WTC11 (cell line): ENCODE measurements at regions not wholly inside any gene's neighbourhood (a gene's known extent, or its start where the extent isn't known, plus 50 kb on each side); places are given as distances from the start of the nearest gene placed in this dataset.
"Not testable (repeated sequence)": the region's sequence is repeated elsewhere in the genome, so short reads cannot be mapped to it uniquely, and the experiment has no call there.

Source experiments
- ATAC-seq: fragments of 200-7000 bp; cut with Tn5 transposase; 2 replicates; pipeline ENCODE4 v1.10.0; 2021; ENCODE audit warnings: mild to moderate bottlenecking, moderate library complexity
- CTCF ChIA-PET: fragments of 300-600 bp; sonication (Branson Sonifier 250); formaldehyde crosslinking; loops from one replicate; lab custom pipeline; 2021; ENCODE audit warnings: antibody characterized with exemption; lab: Charles Lee
- POLR2A ChIA-PET: fragments of 350-600 bp; sonication (Branson Sonifier 250); formaldehyde crosslinking; loops from one replicate; lab custom pipeline; 2021; ENCODE audit warnings: antibody characterized with exemption; lab: Charles Lee
- DNase-seq: peaks from one replicate; pipeline ENCODE4 v3.0.0; 2021; ENCODE audit warnings: low spot score
- H3K27ac Mint-ChIP-seq: 2 replicates; pipeline ENCODE4 v1.8.0; 2021; ENCODE audit warnings: mixed read lengths
- H3K27me3 Mint-ChIP-seq: 2 replicates; pipeline ENCODE4 v1.8.0; 2021; ENCODE audit warnings: low read depth, mild to moderate bottlenecking, moderate library complexity, mixed read lengths
- H3K36me3 Mint-ChIP-seq: 2 replicates; pipeline ENCODE4 v1.8.0; 2021; ENCODE audit warnings: mixed read lengths
- H3K4me1 Mint-ChIP-seq: 2 replicates; pipeline ENCODE4 v1.8.0; 2022; ENCODE audit warnings: mixed read lengths
- H3K4me3 Mint-ChIP-seq: 2 replicates; pipeline ENCODE4 v1.8.0; 2021; ENCODE audit warnings: mild to moderate bottlenecking, moderate library complexity, mixed read lengths
- H3K9me3 Mint-ChIP-seq: 2 replicates; pipeline ENCODE4 v1.8.0; 2021; ENCODE audit warnings: mixed read lengths
- ATF1 ChIP-seq: sonication (generic); formaldehyde crosslinking; IDR thresholded peaks from 2 replicates; pipeline ENCODE4 v1.8.1; 2023; ENCODE audit warnings: mild to moderate bottlenecking, moderate library complexity, missing genetic modification reagents
- CDX4 ChIP-seq: fragments of 250-450 bp; sonication (Bioruptor Pico); IDR thresholded peaks from 2 replicates; pipeline ENCODE4 v1.9.0; 2021; ENCODE audit warnings: moderate library complexity, mild to moderate bottlenecking, inconsistent platforms, borderline replicate concordance
- ESRRA ChIP-seq: sonication (generic); formaldehyde crosslinking; IDR thresholded peaks from 2 replicates; pipeline ENCODE4 v1.8.1; 2022; ENCODE audit warnings: mild to moderate bottlenecking, missing genetic modification reagents, borderline replicate concordance
- MAX ChIP-seq: sonication (generic); formaldehyde crosslinking; IDR thresholded peaks from 2 replicates; pipeline ENCODE4 v1.8.0; 2022; ENCODE audit warnings: mild to moderate bottlenecking, missing genetic modification reagents
- NFYB ChIP-seq: sonication (generic); formaldehyde crosslinking; conservative IDR thresholded peaks from 2 replicates; pipeline ENCODE4 v1.8.0; 2022; ENCODE audit warnings: low read depth, missing genetic modification reagents
- SP1 ChIP-seq: sonication (generic); formaldehyde crosslinking; conservative IDR thresholded peaks from 2 replicates; pipeline ENCODE4 v1.8.1; 2022; ENCODE audit warnings: missing genetic modification reagents
- TEAD4 ChIP-seq: sonication (generic); formaldehyde crosslinking; IDR thresholded peaks from 2 replicates; pipeline ENCODE4 v1.8.0; 2022; ENCODE audit warnings: mild to moderate bottlenecking, missing genetic modification reagents
- ZNF219 ChIP-seq: sonication (generic); formaldehyde crosslinking; IDR thresholded peaks from 2 replicates; pipeline ENCODE4 v1.8.0; 2023; ENCODE audit warnings: missing genetic modification reagents, mild to moderate bottlenecking, borderline replicate concordance
- ZNF317 ChIP-seq: sonication (generic); formaldehyde crosslinking; IDR thresholded peaks from 2 replicates; pipeline ENCODE4 v1.8.1; 2023; ENCODE audit warnings: low read depth, mild to moderate bottlenecking, moderate library complexity, missing genetic modification reagents, borderline replicate concordance
- ZSCAN18 ChIP-seq: fragments of 250-450 bp; sonication (Bioruptor Pico); IDR thresholded peaks from 2 replicates; pipeline ENCODE4 v2.1.2; 2022; ENCODE audit warnings: mild to moderate bottlenecking, moderate library complexity
- TF ChIP-seq, protein P1 (sequence below): sonication (generic); formaldehyde crosslinking; IDR thresholded peaks from 2 replicates; pipeline ENCODE4 v1.8.0; 2023; ENCODE audit warnings: missing genetic modification reagents

DNA sequence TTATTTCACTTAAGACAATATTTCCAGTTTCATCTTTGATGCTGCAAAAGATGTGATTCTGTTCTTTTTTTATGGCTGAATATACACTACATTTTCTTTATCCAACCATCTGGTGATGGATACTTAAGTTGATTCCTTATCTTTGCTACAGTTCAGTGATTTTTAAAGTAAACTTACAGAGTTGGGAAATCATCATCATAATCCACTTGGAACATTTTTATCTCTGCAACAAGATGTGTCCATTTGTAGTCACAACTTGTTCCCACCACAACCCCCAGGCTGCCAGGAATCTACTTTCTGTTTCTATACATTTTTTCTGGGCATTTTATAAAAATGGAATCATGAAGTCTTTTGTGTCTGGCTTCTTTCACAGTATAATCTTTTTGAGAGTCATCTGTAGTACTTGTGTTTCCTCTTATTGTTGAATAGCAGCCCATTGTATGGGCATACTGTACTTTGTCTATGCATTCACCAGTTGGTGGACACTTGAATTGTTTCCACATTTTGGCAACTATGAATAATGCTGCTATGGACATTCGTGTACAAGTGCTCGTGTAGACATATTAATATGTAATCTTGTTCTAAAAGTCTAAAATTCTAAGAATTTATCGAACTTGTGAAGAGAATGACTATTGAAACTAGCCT is 212.5 kb upstream of the DDHD1 start:
- H3K27ac Mint-ChIP-seq = no peak overlapping the region
- TF ChIP-seq, protein P1, sequence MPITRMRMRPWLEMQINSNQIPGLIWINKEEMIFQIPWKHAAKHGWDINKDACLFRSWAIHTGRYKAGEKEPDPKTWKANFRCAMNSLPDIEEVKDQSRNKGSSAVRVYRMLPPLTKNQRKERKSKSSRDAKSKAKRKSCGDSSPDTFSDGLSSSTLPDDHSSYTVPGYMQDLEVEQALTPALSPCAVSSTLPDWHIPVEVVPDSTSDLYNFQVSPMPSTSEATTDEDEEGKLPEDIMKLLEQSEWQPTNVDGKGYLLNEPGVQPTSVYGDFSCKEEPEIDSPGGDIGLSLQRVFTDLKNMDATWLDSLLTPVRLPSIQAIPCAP (CRISPR knock-in tag) = no peak
- TF ChIP-seq CDX4 (CRISPR knock-in tag) (no peak), TEAD4 (CRISPR knock-in tag) (no peak), ZNF317 (CRISPR knock-in tag) (no peak), NFYB (no peak), ATF1 (no peak), MAX (no peak), ESRRA (CRISPR knock-in tag) (no peak)
- DNase-seq (no peak), ATAC-seq (no peak)
- ChIA-PET POLR2A (no interaction called here), CTCF (no interaction called here)
- H3K9me3 Mint-ChIP-seq = peaks cover 43% of the 10 kb centered on the region
- H3K4me1 Mint-ChIP-seq = peaks cover 30% of the 10 kb centered on the region
- H3K4me3 Mint-ChIP-seq = no peak overlapping the region
- H3K27me3 Mint-ChIP-seq = no peaks in the 10 kb centered on the region; the same call in 1 of the 2 replicates
- H3K36me3 Mint-ChIP-seq = peaks cover 25% of the 10 kb centered on the region

GRCh38 chr14:53362916-53363315 is 209.8 kb upstream of the DDHD1 start:
- H3K27me3 Mint-ChIP-seq, CTCF ChIA-PET, H3K4me3 Mint-ChIP-seq, DNase-seq, ATAC-seq, H3K27ac Mint-ChIP-seq, POLR2A ChIA-PET: not testable (repeated sequence)
- peaks cover 50% of the 10 kb centered on the region for H3K9me3 Mint-ChIP-seq
- H3K36me3 Mint-ChIP-seq = peaks cover 31% of the 10 kb centered on the region
- peaks cover 11% of the 10 kb centered on the region for H3K4me1 Mint-ChIP-seq

DNA sequence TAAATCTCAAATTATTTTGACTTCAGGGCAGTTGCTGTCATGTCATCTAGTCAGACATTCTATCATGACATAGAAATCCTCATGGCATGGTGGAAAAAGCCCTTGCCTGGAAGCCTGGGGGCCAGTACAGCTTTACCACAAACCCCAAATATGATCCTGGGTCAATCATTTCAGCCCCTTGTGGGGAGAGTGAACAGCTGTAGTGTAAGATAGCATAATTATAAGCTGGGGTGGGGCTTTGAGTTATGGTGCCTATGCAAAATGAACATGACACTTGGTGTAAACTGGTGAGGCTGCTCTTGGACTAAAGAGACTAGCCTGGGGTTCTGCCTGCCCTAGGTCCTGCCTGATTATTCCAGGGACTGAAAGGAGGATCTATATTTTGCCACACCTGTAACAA is 207.7 kb upstream of the DDHD1 start:
- no peaks in the 10 kb centered on the region; the same call in 1 of the 2 replicates for H3K27me3 Mint-ChIP-seq
- ATAC-seq = no peak
- H3K27ac Mint-ChIP-seq = no peak overlapping the region
- peaks cover 17% of the 10 kb centered on the region for H3K4me1 Mint-ChIP-seq
- no peak for TF ChIP-seq ZNF317 (CRISPR knock-in tag)
- no peak for TF ChIP-seq ZNF219
- TF ChIP-seq, all 79 proteins: peak for 0
- H3K9me3 Mint-ChIP-seq = peaks cover 49% of the 10 kb centered on the region
- DNase-seq = no peak
- H3K4me3 Mint-ChIP-seq = no peak overlapping the region
- CTCF ChIA-PET = no interaction called here
- POLR2A ChIA-PET = no interaction called here
- H3K36me3 Mint-ChIP-seq = peaks cover 31% of the 10 kb centered on the region

DNA sequence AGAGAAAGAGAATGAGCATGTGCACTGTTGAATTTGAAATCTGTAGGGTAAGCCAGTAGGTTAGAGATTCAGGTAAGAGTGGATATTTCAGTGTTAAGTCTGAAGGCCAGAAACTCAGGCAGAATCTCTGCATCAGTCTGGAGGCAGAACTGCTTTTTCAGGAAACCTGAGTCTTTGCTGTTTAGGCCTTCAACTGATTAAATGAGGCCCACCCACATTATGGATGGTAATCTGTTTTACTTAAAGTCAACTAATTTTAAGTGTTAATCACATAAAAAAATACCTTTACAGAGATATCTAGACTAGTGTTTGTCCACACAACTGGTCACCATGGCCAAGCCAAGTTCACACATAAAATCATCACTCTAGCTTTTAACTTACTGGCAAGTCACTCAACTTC is 205.0 kb upstream of the DDHD1 start:
- peaks cover 41% of the 10 kb centered on the region for H3K4me1 Mint-ChIP-seq
- ATAC-seq = no peak
- H3K27me3 Mint-ChIP-seq = no peaks in the 10 kb centered on the region
- H3K9me3 Mint-ChIP-seq = peaks cover 30% of the 10 kb centered on the region
- peaks cover 24% of the 10 kb centered on the region for H3K36me3 Mint-ChIP-seq
- H3K27ac Mint-ChIP-seq = no peak overlapping the region
- ChIA-PET CTCF (interaction anchor here (1.4 kb wide), 1 partner anchor 41 kb away, joined by 4 read pairs; no protein-coding TSS in a partner anchor), POLR2A (no interaction called here)
- TF ChIP-seq ZSCAN18 (no peak), MAX (no peak), SP1 (no peak)
- DNase-seq = no peak
- no peak overlapping the region for H3K4me3 Mint-ChIP-seq
